Astrocyte (in vitro differentiated cells and primary cell): ENCODE measurements at regions not wholly inside any gene's neighbourhood (a gene's known extent, or its start where the extent isn't known, plus 50 kb on each side); places are given as distances from the start of the nearest gene placed in this dataset.
A peak's percentile ranks its signal among the peaks of the same experiment; 100 is the strongest.

Experiments used
- DNase-seq: peaks from one replicate; pipeline ENCODE4 v3.0.0-alpha.2; 2010; ENCODE audit warnings: low read depth
- FAIRE-seq: peaks from 2 replicates; lab custom pipeline; 2011; peaks lifted over from hg19 to GRCh38; lab: Jason Lieb, UNC
- H2AFZ ChIP-seq: 2 replicates; pipeline ENCODE4 v1.6.0; 2012; ENCODE audit warnings: low read depth, low read length, inconsistent platforms
- H3K27ac ChIP-seq: 2 replicates; pipeline ENCODE4 v1.5.1; 2011; ENCODE audit warnings: low read depth, low read length, inconsistent platforms
- H3K27me3 ChIP-seq: 2 replicates; pipeline ENCODE4 v1.6.0; 2011; ENCODE audit warnings: low read length, inconsistent platforms; ENCODE audit not compliant: insufficient read depth
- H3K36me3 ChIP-seq: 2 replicates; pipeline ENCODE4 v1.5.1; 2011; ENCODE audit warnings: low read length, inconsistent platforms; ENCODE audit not compliant: insufficient read depth
- H3K4me1 ChIP-seq: 2 replicates; pipeline ENCODE4 v1.5.1; 2011; ENCODE audit warnings: low read length, inconsistent platforms; ENCODE audit not compliant: insufficient read depth
- H3K4me2 ChIP-seq: 2 replicates; pipeline ENCODE4 v1.6.0; 2012; ENCODE audit warnings: low read length, inconsistent platforms
- H3K4me3 ChIP-seq: 2 replicates; pipeline ENCODE4 v1.5.1; 2011; ENCODE audit warnings: low read depth, mild to moderate bottlenecking, low read length, inconsistent platforms; ENCODE audit not compliant: insufficient read depth
- H3K79me2 ChIP-seq: 2 replicates; pipeline ENCODE4 v1.6.0; 2012; ENCODE audit warnings: mild to moderate bottlenecking, low read length, inconsistent platforms; ENCODE audit not compliant: insufficient read depth
- H3K9ac ChIP-seq: 2 replicates; pipeline ENCODE4 v1.6.0; 2012; ENCODE audit warnings: mild to moderate bottlenecking, low read length, inconsistent platforms
- H3K9me3 ChIP-seq: 2 replicates; pipeline ENCODE4 v1.5.1; 2012; ENCODE audit warnings: low read depth, mild to moderate bottlenecking, low read length, inconsistent platforms; ENCODE audit not compliant: insufficient read depth
- H4K20me1 ChIP-seq: 2 replicates; pipeline ENCODE4 v1.6.0; 2012; ENCODE audit warnings: low read length, inconsistent platforms; ENCODE audit not compliant: insufficient read depth
- H3K27ac Mint-ChIP-seq: one replicate; pipeline ENCODE4 v1.8.0; 2021; ENCODE audit warnings: mild to moderate bottlenecking, mixed read lengths; ENCODE audit not compliant: unreplicated experiment
- H3K27me3 Mint-ChIP-seq: one replicate; pipeline ENCODE4 v1.8.0; 2021; ENCODE audit warnings: low read depth, mixed read lengths; ENCODE audit not compliant: unreplicated experiment
- H3K36me3 Mint-ChIP-seq: one replicate; pipeline ENCODE4 v1.8.0; 2021; ENCODE audit warnings: low read depth, mixed read lengths; ENCODE audit not compliant: unreplicated experiment
- H3K4me1 Mint-ChIP-seq: one replicate; pipeline ENCODE4 v1.8.0; 2021; ENCODE audit warnings: low read depth, mixed read lengths; ENCODE audit not compliant: unreplicated experiment
- H3K4me3 Mint-ChIP-seq: one replicate; pipeline ENCODE4 v1.8.0; 2021; ENCODE audit warnings: mild to moderate bottlenecking, moderate library complexity, mixed read lengths; ENCODE audit not compliant: unreplicated experiment
- H3K9me3 Mint-ChIP-seq: one replicate; pipeline ENCODE4 v1.8.0; 2021; ENCODE audit warnings: mild to moderate bottlenecking, mixed read lengths; ENCODE audit not compliant: unreplicated experiment
- CTCF ChIP-seq: IDR thresholded peaks from 2 replicates; pipeline ENCODE4 v1.5.1; 2011; ENCODE audit warnings: low read depth, mild to moderate bottlenecking, inconsistent platforms, low read length, moderate library complexity; ENCODE audit not compliant: insufficient read depth
- EZH2 ChIP-seq: IDR thresholded peaks from 2 replicates; pipeline ENCODE4 v1.6.1; 2012; ENCODE audit warnings: mild to moderate bottlenecking, low read length, inconsistent platforms; ENCODE audit not compliant: insufficient read depth

- H3K36me3 Mint-ChIP-seq: peaks cover 4% of the 10 kb centered on the region
- Histone ChIP-seq H3K9me3 (no peaks in the 10 kb centered on the region), H4K20me1 (no peaks in the 10 kb centered on the region), H2AFZ (no peak overlapping the region), H3K4me2 (no peak overlapping the region), H3K27me3 (no peaks in the 10 kb centered on the region), H3K79me2 (no peaks in the 10 kb centered on the region), H3K27ac (no peak overlapping the region), H3K4me3 (no peak overlapping the region), H3K9ac (no peak overlapping the region), H3K36me3 (no peaks in the 10 kb centered on the region), H3K4me1 (peaks cover 18% of the 10 kb centered on the region)
- FAIRE-seq (no peak), DNase-seq (peak; percentile 79)
- H3K4me1 Mint-ChIP-seq: peaks cover 38% of the 10 kb centered on the region
- peaks cover 6% of the 10 kb centered on the region for H3K9me3 Mint-ChIP-seq
- H3K27me3 Mint-ChIP-seq: no peaks in the 10 kb centered on the region
- no peak overlapping the region for H3K4me3 Mint-ChIP-seq
- TF ChIP-seq EZH2 (no peak), CTCF (no peak)
- peak overlapping the region; percentile 65 for H3K27ac Mint-ChIP-seq
Measured at GRCh38 chr14:58861586-58861985, 223.8 kb downstream of the DACT1 start.

DNA sequence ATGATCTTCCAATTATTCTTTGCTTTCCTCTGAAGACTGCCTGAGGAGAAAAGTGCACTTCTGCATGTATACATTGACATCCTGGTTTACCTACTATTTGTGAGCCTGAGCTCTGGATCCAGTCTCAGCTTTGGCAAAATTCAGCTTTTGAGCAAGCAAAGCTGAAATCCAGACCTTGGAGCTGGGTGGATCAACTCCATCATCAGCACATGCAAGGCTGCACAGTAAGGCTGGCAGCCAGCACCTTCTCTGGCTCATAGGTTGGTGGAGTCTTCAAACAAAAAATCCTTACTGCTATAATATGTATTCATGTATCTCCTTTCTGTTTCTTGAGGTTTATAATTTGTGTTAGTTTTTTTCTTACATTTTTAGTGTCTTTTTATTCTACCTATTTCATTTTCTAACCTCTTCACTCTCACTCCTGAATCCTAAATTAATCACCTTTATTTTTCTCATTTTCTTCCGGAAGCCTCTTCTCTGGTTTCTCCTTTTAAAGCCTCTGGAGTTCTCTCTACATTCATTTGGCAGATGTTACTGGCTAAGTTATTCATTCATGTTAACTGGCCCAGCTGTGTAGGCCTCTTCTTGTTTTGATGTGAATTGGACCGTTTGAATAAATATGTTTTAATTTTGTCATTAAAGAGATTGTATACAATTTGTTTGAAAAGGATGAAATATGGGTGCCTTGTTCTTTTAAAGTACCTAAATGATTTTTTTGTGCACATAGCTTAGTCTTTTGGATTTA lies 224.8 kb downstream of the DACT1 start:
- H2AFZ ChIP-seq: no peak overlapping the region
- H3K4me2 ChIP-seq: no peak overlapping the region
- Mint-ChIP-seq H3K4me1 (peaks cover 39% of the 10 kb centered on the region), H3K27me3 (no peaks in the 10 kb centered on the region), H3K9me3 (peaks cover 4% of the 10 kb centered on the region), H3K27ac (no peak overlapping the region), H3K36me3 (peaks cover 4% of the 10 kb centered on the region), H3K4me3 (no peak overlapping the region)
- H3K36me3 ChIP-seq: no peaks in the 10 kb centered on the region
- no peak overlapping the region for H3K27ac ChIP-seq
- DNase-seq: no peak
- peaks cover 19% of the 10 kb centered on the region for H3K4me1 ChIP-seq
- no peaks in the 10 kb centered on the region for H3K79me2 ChIP-seq
- no peaks in the 10 kb centered on the region for H3K9me3 ChIP-seq
- no peaks in the 10 kb centered on the region for H4K20me1 ChIP-seq
- H3K27me3 ChIP-seq: no peaks in the 10 kb centered on the region
- H3K9ac ChIP-seq: no peak overlapping the region
- FAIRE-seq: no peak
- H3K4me3 ChIP-seq: no peak overlapping the region
- TF ChIP-seq CTCF: no peak
- TF ChIP-seq EZH2: no peak

GRCh38 chr14:58863661-58864345 lies 226.0 kb downstream of the DACT1 start:
- Histone ChIP-seq H3K4me3 (no peak overlapping the region), H2AFZ (no peak overlapping the region), H3K36me3 (no peaks in the 10 kb centered on the region), H3K4me1 (peaks cover 19% of the 10 kb centered on the region), H3K9me3 (no peaks in the 10 kb centered on the region), H3K4me2 (no peak overlapping the region), H3K9ac (no peak overlapping the region), H3K27ac (no peak overlapping the region), H3K27me3 (no peaks in the 10 kb centered on the region), H3K79me2 (no peaks in the 10 kb centered on the region), H4K20me1 (no peaks in the 10 kb centered on the region)
- no peak for DNase-seq
- Mint-ChIP-seq H3K36me3 (peaks cover 4% of the 10 kb centered on the region), H3K4me3 (no peak overlapping the region), H3K27me3 (no peaks in the 10 kb centered on the region), H3K9me3 (peaks cover 4% of the 10 kb centered on the region), H3K4me1 (peaks cover 39% of the 10 kb centered on the region), H3K27ac (peak overlapping the region; percentile 60)
- FAIRE-seq: no peak
- TF ChIP-seq EZH2 (no peak), CTCF (no peak)
